ENCODE measurements at regions not wholly inside any gene's neighbourhood (a gene's known extent, or its start where the extent isn't known, plus 50 kb on each side); places are given as distances from the start of the nearest gene placed in this dataset.

- TF ChIP-seq, protein P1, sequence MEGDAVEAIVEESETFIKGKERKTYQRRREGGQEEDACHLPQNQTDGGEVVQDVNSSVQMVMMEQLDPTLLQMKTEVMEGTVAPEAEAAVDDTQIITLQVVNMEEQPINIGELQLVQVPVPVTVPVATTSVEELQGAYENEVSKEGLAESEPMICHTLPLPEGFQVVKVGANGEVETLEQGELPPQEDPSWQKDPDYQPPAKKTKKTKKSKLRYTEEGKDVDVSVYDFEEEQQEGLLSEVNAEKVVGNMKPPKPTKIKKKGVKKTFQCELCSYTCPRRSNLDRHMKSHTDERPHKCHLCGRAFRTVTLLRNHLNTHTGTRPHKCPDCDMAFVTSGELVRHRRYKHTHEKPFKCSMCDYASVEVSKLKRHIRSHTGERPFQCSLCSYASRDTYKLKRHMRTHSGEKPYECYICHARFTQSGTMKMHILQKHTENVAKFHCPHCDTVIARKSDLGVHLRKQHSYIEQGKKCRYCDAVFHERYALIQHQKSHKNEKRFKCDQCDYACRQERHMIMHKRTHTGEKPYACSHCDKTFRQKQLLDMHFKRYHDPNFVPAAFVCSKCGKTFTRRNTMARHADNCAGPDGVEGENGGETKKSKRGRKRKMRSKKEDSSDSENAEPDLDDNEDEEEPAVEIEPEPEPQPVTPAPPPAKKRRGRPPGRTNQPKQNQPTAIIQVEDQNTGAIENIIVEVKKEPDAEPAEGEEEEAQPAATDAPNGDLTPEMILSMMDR (IDR thresholded peaks at IDR 0.05; ENCODE audit: poor library complexity) = no peak
- TF ChIP-seq EZH2 (IDR thresholded peaks at IDR 0.05; ENCODE audit: borderline replicate concordance) (no peak), EZH2phosphoT487 (IDR thresholded peaks at IDR 0.05; ENCODE audit: low read depth, severe bottlenecking, unreplicated experiment) (no peak)
Observed at GRCh38 chr10:10156917-10157600, 860.6 kb upstream of the CELF2 start.
